Renal cortical epithelial cell (primary cell): ENCODE measurements at regions not wholly inside any gene's neighbourhood (a gene's known extent, or its start where the extent isn't known, plus 50 kb on each side); places are given as distances from the start of the nearest gene placed in this dataset.

Experiments used
- DNase-seq: peaks from one replicate; pipeline ENCODE4 v3.0.0-alpha.2; 2011; ENCODE audit warnings: low read depth

DNA sequence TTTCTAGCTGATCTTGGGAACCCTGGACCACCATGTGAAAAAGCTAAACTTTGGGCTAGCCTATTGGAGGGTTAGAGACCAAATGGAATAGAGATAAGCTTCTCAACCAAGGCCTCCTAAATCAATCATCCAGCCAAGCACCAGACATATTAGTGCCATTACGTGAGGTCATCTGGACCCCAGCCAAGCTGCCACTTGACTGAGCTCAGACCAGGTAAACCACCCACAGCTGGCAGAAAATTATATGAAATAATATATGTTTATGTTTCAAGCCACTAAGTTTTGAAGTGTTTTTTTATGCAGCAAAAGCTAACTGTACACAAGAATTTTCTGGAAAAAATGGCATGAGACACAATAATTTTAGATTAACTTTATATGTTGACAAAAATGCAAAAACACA, 82.6 kb upstream of the PCGF5 start:
- no peak for DNase-seq

DNA sequence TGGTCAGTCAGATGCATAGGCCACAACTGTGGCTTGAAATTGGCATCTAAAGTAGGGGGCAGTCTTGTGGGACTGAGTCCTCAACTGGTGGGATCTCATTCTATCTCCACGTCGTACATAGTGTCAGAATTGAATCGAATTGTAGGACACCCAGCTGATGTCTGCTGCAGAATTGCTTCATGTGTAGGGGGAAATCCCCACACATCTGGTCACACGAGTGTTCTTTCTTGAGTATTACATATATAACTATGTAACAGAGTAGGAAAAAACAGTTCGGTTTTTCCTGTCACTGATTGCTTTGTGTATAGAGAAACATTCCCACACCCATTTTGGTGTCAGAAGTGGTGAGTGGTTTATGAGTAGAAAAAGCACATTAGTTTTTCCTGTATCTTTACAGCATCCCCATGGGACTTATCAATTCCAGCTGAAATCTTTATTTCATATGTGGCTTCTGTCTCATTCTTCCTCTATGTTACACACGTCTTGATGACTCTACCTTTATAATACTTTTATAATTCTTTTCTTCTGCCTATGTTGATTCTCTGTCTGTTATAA, 79.4 kb upstream of the PCGF5 start:
- DNase-seq, result no peak

GRCh38 chr10:91144961-91145360, 75.5 kb upstream of the PCGF5 start:
- DNase-seq, result peak; percentile 13

GRCh38 chr10:91146146-91146545, 74.3 kb upstream of the PCGF5 start:
- no peak for DNase-seq

- DNase-seq, result no peak
These were observed 70.9 kb upstream of the PCGF5 start for GRCh38 chr10:91149550-91149949.

- no peak for DNase-seq
These were observed 69.8 kb upstream of the PCGF5 start for GRCh38 chr10:91150631-91151030.

DNA sequence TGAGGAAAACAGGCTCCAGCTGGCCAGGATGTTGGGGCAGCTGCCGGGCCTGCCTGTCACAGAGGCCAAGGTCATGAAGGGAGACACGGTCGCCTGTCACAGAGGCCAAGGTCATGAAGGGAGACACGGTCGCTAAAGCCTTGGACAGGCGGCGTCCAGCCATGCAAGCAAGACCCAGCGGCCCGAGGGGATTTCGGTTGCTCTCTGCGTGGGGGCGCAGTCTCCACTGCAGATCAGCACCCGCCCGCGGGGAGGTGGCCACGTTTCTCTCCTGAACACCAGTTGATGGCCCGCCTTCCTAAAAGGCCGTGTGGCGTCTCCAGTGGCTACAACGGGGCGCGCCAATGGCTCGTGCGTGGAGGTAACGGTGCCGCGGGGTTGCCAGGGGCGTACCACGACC, 67.0 kb upstream of the PCGF5 start:
- DNase-seq, result no peak

- no peak for DNase-seq
These were observed 65.6 kb upstream of the PCGF5 start for GRCh38 chr10:91154842-91155241.

DNA sequence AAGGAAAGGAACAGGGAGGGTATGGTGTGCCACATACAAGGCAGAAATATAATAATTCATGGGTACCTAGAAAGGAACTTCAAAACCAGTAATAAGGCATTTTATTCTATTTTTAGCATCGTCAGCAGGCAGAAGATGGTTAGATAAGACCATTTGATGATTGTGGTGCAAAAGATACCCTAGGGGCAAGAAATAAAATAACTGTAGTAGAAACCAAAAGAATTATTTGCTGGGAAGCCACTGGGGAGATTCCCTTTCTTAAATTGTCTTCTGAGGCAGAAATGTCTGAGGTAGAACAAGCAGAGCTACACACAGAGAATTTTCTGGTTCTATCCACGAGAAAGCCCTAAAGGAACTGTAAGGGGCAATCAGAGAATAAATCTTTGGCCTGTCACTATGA, 64.3 kb upstream of the PCGF5 start:
- DNase-seq, result no peak

GRCh38 chr10:91159254-91159783, 61.1 kb upstream of the PCGF5 start:
- no peak for DNase-seq

DNA sequence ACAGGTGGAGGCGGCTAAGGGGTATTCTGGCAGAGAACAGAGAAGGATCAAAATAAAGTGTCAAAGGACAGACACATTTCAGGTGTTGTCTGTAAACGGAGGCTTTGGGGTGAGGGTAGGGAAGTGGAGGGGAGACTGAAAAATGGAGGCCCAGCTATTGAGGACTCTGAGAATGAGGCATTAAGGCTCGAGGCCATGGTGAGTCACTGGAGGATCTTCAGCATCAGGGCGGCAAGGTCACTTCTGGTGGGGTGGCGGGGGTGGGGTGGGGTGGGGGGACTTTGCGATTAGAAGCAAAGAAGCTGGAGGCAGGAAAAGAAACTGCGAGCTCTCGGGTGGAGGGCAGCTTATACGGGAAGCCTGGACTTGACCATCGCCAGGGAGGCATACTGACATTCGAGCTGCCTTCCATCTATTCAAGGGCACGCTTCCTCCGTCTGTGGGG, 58.4 kb upstream of the PCGF5 start:
- DNase-seq, result peak; percentile 12

- peak; percentile 32 for DNase-seq
These were observed 57.8 kb upstream of the PCGF5 start for GRCh38 chr10:91162495-91163268.

DNA sequence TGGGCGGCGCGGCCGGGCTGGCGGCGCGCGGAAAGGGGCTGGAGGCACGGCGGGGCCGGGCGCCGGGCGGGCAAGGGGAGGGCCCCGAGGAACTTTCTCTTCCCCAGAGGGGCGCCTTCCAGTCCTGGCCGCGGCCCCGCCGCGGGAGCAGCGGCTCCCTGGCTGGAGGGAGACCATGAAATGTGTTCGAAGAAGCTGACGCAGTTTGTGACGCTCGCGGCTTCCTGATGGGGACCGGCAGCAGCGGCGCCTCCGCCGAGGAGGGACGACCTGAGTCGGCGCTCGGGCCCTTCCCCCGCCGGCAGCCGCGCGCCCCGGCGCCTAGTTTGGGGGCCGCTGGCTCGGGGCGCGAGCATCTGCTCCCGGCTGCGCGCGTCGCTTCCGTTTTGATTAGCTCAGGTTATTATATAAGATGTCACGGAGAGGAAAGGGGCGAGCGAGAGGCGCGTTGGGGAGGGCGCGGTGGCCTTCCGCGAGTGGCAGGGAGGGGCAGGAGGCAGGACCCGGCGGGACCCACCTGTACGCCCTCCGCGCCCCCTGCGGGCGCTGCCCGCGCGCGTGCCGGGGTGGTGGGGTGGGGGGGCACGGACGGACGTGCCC, 57.1 kb upstream of the PCGF5 start:
- peak; percentile 15 for DNase-seq

DNA sequence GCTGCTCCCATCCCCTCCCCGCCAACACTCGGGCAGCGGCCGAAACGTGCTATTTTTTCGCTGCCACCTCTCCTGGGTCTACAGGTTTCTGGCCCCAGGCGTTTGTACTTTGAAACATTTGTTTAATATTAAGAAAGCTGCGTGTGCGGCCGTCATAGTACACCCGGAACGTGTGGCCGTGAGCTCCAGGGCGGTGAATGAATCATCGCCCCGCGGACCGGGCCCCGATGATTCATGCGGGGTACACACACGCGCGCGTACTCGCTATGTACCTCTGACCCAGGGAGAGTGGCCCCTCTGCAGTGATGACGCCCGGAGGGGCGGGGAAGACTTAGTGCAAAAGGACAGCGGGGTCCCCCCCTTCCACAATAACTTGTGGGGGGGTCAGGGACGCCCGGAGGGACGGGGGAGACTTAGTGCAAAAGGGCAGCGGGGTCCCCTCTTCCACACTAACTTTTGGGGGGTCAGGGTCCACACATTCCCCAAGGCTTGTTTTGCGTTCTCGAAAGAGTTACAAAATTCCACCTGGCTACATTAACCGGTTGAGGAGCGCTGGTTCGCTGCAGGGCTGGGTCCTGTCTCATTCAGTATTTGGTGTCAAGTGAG, 56.5 kb upstream of the PCGF5 start:
- peak; percentile 76 for DNase-seq

- peak; percentile 31 for DNase-seq
These were observed 55.9 kb upstream of the PCGF5 start for GRCh38 chr10:91164520-91165065.

DNA sequence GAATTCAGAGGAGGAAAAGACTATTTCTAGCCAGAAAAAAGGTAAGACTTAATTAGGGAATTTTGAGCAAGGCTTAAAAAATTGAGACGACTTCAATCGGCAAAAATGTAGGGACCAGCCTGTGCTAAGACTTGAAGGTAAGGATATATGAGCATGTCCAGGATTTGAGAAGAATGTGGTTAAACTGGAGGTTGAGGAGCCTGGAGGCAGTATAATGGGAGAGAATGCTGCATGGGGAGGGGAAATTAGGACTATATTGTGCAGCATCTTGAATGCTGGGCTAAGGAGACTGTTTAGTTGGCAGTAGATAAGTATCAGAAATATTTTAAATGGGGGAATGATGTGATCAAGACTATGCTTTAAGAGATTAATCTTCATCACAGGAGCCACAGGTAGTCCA, 53.1 kb upstream of the PCGF5 start:
- no peak for DNase-seq

GRCh38 chr10:91170418-91170817, 50.0 kb upstream of the PCGF5 start:
- DNase-seq, result no peak
